Glutamatergic neuron (in vitro differentiated cells): ENCODE measurements at regions not wholly inside any gene's neighbourhood (a gene's known extent, or its start where the extent isn't known, plus 50 kb on each side); places are given as distances from the start of the nearest gene placed in this dataset.
"Not testable (repeated sequence)": the region's sequence is repeated elsewhere in the genome, so short reads cannot be mapped to it uniquely, and the experiment has no call there.

Experiments used
- DNase-seq: peaks from one replicate; pipeline ENCODE4 v3.0.0; 2022
- H3K27ac Mint-ChIP-seq: one replicate; pipeline ENCODE4 v1.8.0; 2020; ENCODE audit warnings: mild to moderate bottlenecking, mixed read lengths, inconsistent platforms; ENCODE audit not compliant: unreplicated experiment
- H3K27me3 Mint-ChIP-seq: one replicate; pipeline ENCODE4 v1.8.0; 2020; ENCODE audit warnings: mild to moderate bottlenecking, moderate library complexity, mixed read lengths, inconsistent platforms; ENCODE audit not compliant: unreplicated experiment
- H3K36me3 Mint-ChIP-seq: one replicate; pipeline ENCODE4 v1.8.0; 2020; ENCODE audit warnings: mild to moderate bottlenecking, mixed read lengths, inconsistent platforms; ENCODE audit not compliant: unreplicated experiment
- H3K4me1 Mint-ChIP-seq: one replicate; pipeline ENCODE4 v1.8.0; 2020; ENCODE audit warnings: mild to moderate bottlenecking, low read depth, mixed read lengths, inconsistent platforms; ENCODE audit not compliant: unreplicated experiment
- H3K4me3 Mint-ChIP-seq: one replicate; pipeline ENCODE4 v1.8.0; 2020; ENCODE audit warnings: mild to moderate bottlenecking, mixed read lengths, inconsistent platforms; ENCODE audit not compliant: unreplicated experiment
- H3K9me3 Mint-ChIP-seq: one replicate; pipeline ENCODE4 v1.8.0; 2020; ENCODE audit warnings: mild to moderate bottlenecking, moderate library complexity, mixed read lengths, inconsistent platforms; ENCODE audit not compliant: unreplicated experiment
- CTCF ChIP-seq: fragments of 200-600 bp; sonication (generic); IDR thresholded peaks from one replicate; pipeline ENCODE4 v1.5.0; 2021; ENCODE audit not compliant: partially characterized antibody, unreplicated experiment

GRCh38 chr9:102483651-102484050 lies 511.5 kb upstream of the CYLC2 start:
- no peak for DNase-seq
- H3K4me1 Mint-ChIP-seq = no peaks in the 10 kb centered on the region
- H3K9me3 Mint-ChIP-seq = no peaks in the 10 kb centered on the region

GRCh38 chr9:102482776-102483175 lies 512.4 kb upstream of the CYLC2 start:
- no peaks in the 10 kb centered on the region for H3K36me3 Mint-ChIP-seq
- DNase-seq = no peak
- no peak overlapping the region for H3K4me3 Mint-ChIP-seq
- no peak overlapping the region for H3K27ac Mint-ChIP-seq
- no peaks in the 10 kb centered on the region for H3K9me3 Mint-ChIP-seq
- no peaks in the 10 kb centered on the region for H3K4me1 Mint-ChIP-seq
- no peak for TF ChIP-seq CTCF
- no peaks in the 10 kb centered on the region for H3K27me3 Mint-ChIP-seq

More at GRCh38 chr9:102483651-102484050, 511.5 kb upstream of the CYLC2 start:
- Mint-ChIP-seq H3K4me3 (no peak overlapping the region), H3K27ac (no peak overlapping the region), H3K27me3 (no peaks in the 10 kb centered on the region), H3K36me3 (no peaks in the 10 kb centered on the region)
- no peak for TF ChIP-seq CTCF

GRCh38 chr9:102479191-102479590 lies 515.9 kb upstream of the CYLC2 start:
- no peak overlapping the region for H3K27ac Mint-ChIP-seq
- TF ChIP-seq CTCF = no peak
- H3K9me3 Mint-ChIP-seq = no peaks in the 10 kb centered on the region

GRCh38 chr9:102474357-102474756 lies 520.8 kb upstream of the CYLC2 start:
- H3K4me1 Mint-ChIP-seq = no peaks in the 10 kb centered on the region
- H3K36me3 Mint-ChIP-seq = no peaks in the 10 kb centered on the region
- H3K27me3 Mint-ChIP-seq = peaks cover 2% of the 10 kb centered on the region
- no peak for TF ChIP-seq CTCF
- no peak for DNase-seq
- H3K4me3 Mint-ChIP-seq = no peak overlapping the region
- no peaks in the 10 kb centered on the region for H3K9me3 Mint-ChIP-seq
- no peak overlapping the region for H3K27ac Mint-ChIP-seq

More at GRCh38 chr9:102479191-102479590, 515.9 kb upstream of the CYLC2 start:
- Mint-ChIP-seq H3K27me3 (no peaks in the 10 kb centered on the region), H3K4me3 (no peak overlapping the region), H3K36me3 (no peaks in the 10 kb centered on the region), H3K4me1 (no peaks in the 10 kb centered on the region)
- no peak for DNase-seq

GRCh38 chr9:102469430-102469829 lies 525.7 kb upstream of the CYLC2 start:
- H3K27ac Mint-ChIP-seq, H3K4me1 Mint-ChIP-seq, DNase-seq, H3K9me3 Mint-ChIP-seq, H3K27me3 Mint-ChIP-seq, H3K36me3 Mint-ChIP-seq, H3K4me3 Mint-ChIP-seq: not testable (repeated sequence)

- no peak for TF ChIP-seq CTCF
- no peaks in the 10 kb centered on the region for H3K36me3 Mint-ChIP-seq
- no peaks in the 10 kb centered on the region for H3K9me3 Mint-ChIP-seq
- no peaks in the 10 kb centered on the region for H3K4me1 Mint-ChIP-seq
- no peak overlapping the region for H3K27ac Mint-ChIP-seq
- no peak for DNase-seq
- no peaks in the 10 kb centered on the region for H3K27me3 Mint-ChIP-seq
- no peak overlapping the region for H3K4me3 Mint-ChIP-seq
These were observed 533.8 kb upstream of the CYLC2 start for GRCh38 chr9:102461156-102461819.
